A549 (cell line): ENCODE measurements at regions not wholly inside any gene's neighbourhood (a gene's known extent, or its start where the extent isn't known, plus 50 kb on each side); places are given as distances from the start of the nearest gene placed in this dataset.
A peak's percentile ranks its signal among the peaks of the same experiment; 100 is the strongest.

Experiments
- ATAC-seq, 2 experiments: fragments of 200-7000 bp in 1 of 2; fragments of >200 bp in 1 of 2; cut with Nextera tagmentation in 1 of 2; cut with Tn5 transposase in 1 of 2; 3 replicates each; pipeline versions ENCODE4 v1.8.0 to v1.9.1; 2018 to 2020; ENCODE audit warnings: mild to moderate bottlenecking in 1 of 2, moderate library complexity in 1 of 2
- CTCF ChIA-PET: fragments of 300-600 bp; sonication (Branson Sonifier 250); formaldehyde crosslinking; extraction: SDS; loops from one replicate; lab custom pipeline; 2021; ENCODE audit warnings: antibody characterized with exemption, inconsistent platforms; lab: Yijun Ruan, JAX
- POLR2A ChIA-PET: fragments of 350-600 bp; formaldehyde crosslinking; extraction: SDS; loops from one replicate; lab custom pipeline; 2021; ENCODE audit warnings: antibody characterized with exemption, inconsistent platforms; lab: Yijun Ruan, JAX
- DNase-seq, 2 experiments: peaks; one replicate each; pipeline versions ENCODE4 v3.0.0 to v3.0.0-alpha.2; 2011 to 2016; ENCODE audit warnings: low read depth in 1 of 2, low spot score in 1 of 2
- FAIRE-seq: peaks from 2 replicates; lab custom pipeline; 2011; peaks lifted over from hg19 to GRCh38; lab: Jason Lieb, UNC
- H3K27ac ChIP-seq, 2 experiments: fragments of >200 bp; sonication (Bioruptor Twin); formaldehyde crosslinking; 3 replicates each; pipeline ENCODE4 v1.5.1; 2016 to 2017
- H3K4me1 ChIP-seq: fragments of >200 bp; sonication (Bioruptor Twin); formaldehyde crosslinking; 3 replicates; pipeline ENCODE4 v1.6.1; 2016
- H3K4me2 ChIP-seq: fragments of >200 bp; sonication (Bioruptor Twin); formaldehyde crosslinking; 3 replicates; pipeline ENCODE4 v1.6.1; 2016
- H3K4me3 ChIP-seq: fragments of >200 bp; sonication (Bioruptor Twin); formaldehyde crosslinking; 3 replicates; pipeline ENCODE4 v1.5.1; 2016
- H3K9me3 ChIP-seq: fragments of >200 bp; sonication (Bioruptor Twin); formaldehyde crosslinking; 3 replicates; pipeline ENCODE4 v1.6.1; 2016
- CEBPB ChIP-seq, 2 experiments: fragments of >200 bp in 1 of 2; sonication (Bioruptor Twin) in 1 of 2; formaldehyde crosslinking in 1 of 2; IDR thresholded peaks; 2 replicates each; pipeline ENCODE4 v1.6.1; 2012 to 2016
- CTCF ChIP-seq: fragments of >200 bp; sonication (Bioruptor Twin); formaldehyde crosslinking; IDR thresholded peaks from 3 replicates; pipeline ENCODE4 v1.5.1; 2016
- EP300 ChIP-seq, 2 experiments: fragments of >200 bp; sonication (Bioruptor Twin); formaldehyde crosslinking; IDR thresholded peaks; 2 replicates in 1 of 2; 3 replicates in 1 of 2; pipeline ENCODE4 v1.6.1; 2016 to 2017
- ESRRA ChIP-seq: fragments of 150-350 bp; IDR thresholded peaks from 2 replicates; pipeline ENCODE4 v1.6.1; 2014; ENCODE audit warnings: mild to moderate bottlenecking, low read length, borderline replicate concordance
- FOSB ChIP-seq: fragments of 250-450 bp; sonication (Bioruptor Pico); IDR thresholded peaks from 2 replicates; pipeline ENCODE4 v1.5.0; 2020; ENCODE audit warnings: mild to moderate bottlenecking, moderate library complexity
- HDAC2 ChIP-seq: fragments of 200-600 bp; sonication (generic); IDR thresholded peaks from 2 replicates; pipeline ENCODE4 v1.6.1; 2016
- HEYL ChIP-seq: fragments of 250-450 bp; sonication (Bioruptor Pico); IDR thresholded peaks from 2 replicates; pipeline ENCODE4 v1.8.0; 2021; ENCODE audit warnings: mild to moderate bottlenecking, moderate library complexity
- HMGXB4 ChIP-seq: fragments of 250-450 bp; sonication (Bioruptor Pico); IDR thresholded peaks from 2 replicates; pipeline ENCODE4 v1.5.0; 2021; ENCODE audit warnings: mild to moderate bottlenecking, moderate library complexity, borderline replicate concordance
- HOXB5 ChIP-seq: fragments of 250-450 bp; sonication (Bioruptor Pico); IDR thresholded peaks from 2 replicates; pipeline ENCODE4 v1.5.0; 2020; ENCODE audit warnings: mild to moderate bottlenecking, moderate library complexity
- JUNB ChIP-seq: fragments of >200 bp; sonication (Bioruptor Twin); formaldehyde crosslinking; IDR thresholded peaks from 2 replicates; pipeline ENCODE4 v1.6.1; 2016
- KDM1A ChIP-seq: fragments of 200-600 bp; sonication (generic); IDR thresholded peaks from 2 replicates; pipeline ENCODE4 v1.6.1; 2016; ENCODE audit warnings: low read depth, mild to moderate bottlenecking
- KDM5A ChIP-seq: fragments of 200-600 bp; sonication (generic); IDR thresholded peaks from 2 replicates; pipeline ENCODE4 v1.6.1; 2016; ENCODE audit warnings: antibody characterized with exemption, mild to moderate bottlenecking
- MAFK ChIP-seq: fragments of 450-650 bp; IDR thresholded peaks from 2 replicates; pipeline ENCODE4 v1.6.1; 2014; ENCODE audit not compliant: partially characterized antibody
- MAX ChIP-seq: IDR thresholded peaks from 2 replicates; pipeline ENCODE4 v1.6.1; 2012
- NPAS2 ChIP-seq: fragments of 250-450 bp; sonication (Bioruptor Pico); IDR thresholded peaks from 2 replicates; pipeline ENCODE4 v1.8.0; 2022; ENCODE audit warnings: mild to moderate bottlenecking, moderate library complexity, borderline replicate concordance
- POLR2A ChIP-seq: IDR thresholded peaks from 2 replicates; pipeline ENCODE4 v1.6.1; 2012; ENCODE audit warnings: mild to moderate bottlenecking, low read length
- RAD21 ChIP-seq, 2 experiments: fragments of >200 bp in 1 of 2; sonication (Bioruptor Twin) in 1 of 2; formaldehyde crosslinking in 1 of 2; IDR thresholded peaks in 1 of 2; conservative IDR thresholded peaks in 1 of 2; 2 replicates in 1 of 2; 3 replicates in 1 of 2; pipeline ENCODE4 v1.6.1; 2012 to 2018; ENCODE audit warnings: inconsistent platforms in 1 of 2
- RARB ChIP-seq: fragments of 250-450 bp; sonication (Bioruptor Pico); IDR thresholded peaks from 2 replicates; pipeline ENCODE4 v1.8.0; 2021; ENCODE audit warnings: mild to moderate bottlenecking, moderate library complexity
- SMC3 ChIP-seq: fragments of >200 bp; sonication (Bioruptor Twin); formaldehyde crosslinking; IDR thresholded peaks from 3 replicates; pipeline ENCODE4 v1.6.1; 2018; ENCODE audit warnings: inconsistent platforms
- SREBF2 ChIP-seq: fragments of 450-650 bp; IDR thresholded peaks from 2 replicates; pipeline ENCODE4 v1.6.1; 2014; ENCODE audit warnings: mild to moderate bottlenecking, moderate library complexity
- TP53 ChIP-seq: fragments of 250-450 bp; sonication (Bioruptor Pico); IDR thresholded peaks from 2 replicates; pipeline ENCODE4 v1.5.0; 2021; ENCODE audit warnings: mild to moderate bottlenecking, moderate library complexity
- USF2 ChIP-seq: fragments of 450-650 bp; IDR thresholded peaks from 2 replicates; pipeline ENCODE4 v1.6.1; 2014; ENCODE audit warnings: antibody characterized with exemption
- ZC3H11A ChIP-seq: fragments of 450-650 bp; IDR thresholded peaks from 2 replicates; pipeline ENCODE4 v1.6.1; 2014; ENCODE audit warnings: antibody characterized with exemption, mild to moderate bottlenecking
- ZFP36 ChIP-seq: fragments of 450-650 bp; IDR thresholded peaks from 2 replicates; pipeline ENCODE4 v1.6.1; 2014; ENCODE audit warnings: borderline replicate concordance; ENCODE audit not compliant: partially characterized antibody
- ZSCAN20 ChIP-seq: fragments of 250-450 bp; sonication (Bioruptor Pico); IDR thresholded peaks from 2 replicates; pipeline ENCODE4 v1.8.0; 2022; ENCODE audit warnings: mild to moderate bottlenecking, moderate library complexity
- WGBS: methylation state at CpG from one replicate; pipeline ENCODE4 v1.1.6; 2017; ENCODE audit errors: missing lambda C conversion rate; 5-methylcytosine and 5-hydroxymethylcytosine counted together

GRCh38 chr17:17411692-17412091, 65.1 kb upstream of the MED9 start:
- POLR2A ChIA-PET = no interaction called here
- TF ChIP-seq FOSB (CRISPR knock-in tag) (no peak), RARB (CRISPR knock-in tag) (no peak), USF2 (no peak), ZSCAN20 (CRISPR knock-in tag) (no peak), KDM5A (no peak), JUNB (no peak), ZC3H11A (no peak), CTCF (no peak), SREBF2 (no peak), POLR2A (no peak), MAFK (no peak), KDM1A (no peak), RAD21 (conservative IDR thresholded peaks at IDR 0.05 in 1 of 2, IDR thresholded peaks at IDR 0.05 in 1 of 2) (no peak), HEYL (CRISPR knock-in tag) (no peak)
- Histone ChIP-seq H3K4me2 (no peak overlapping the region), H3K9me3 (no peaks in the 10 kb centered on the region), H3K4me1 (peaks cover 16% of the 10 kb centered on the region), H3K27ac (peak overlapping the region in 1 of 2 experiments; percentile 27; a peak in 2 of 6 replicates), H3K4me3 (no peak overlapping the region)
- CTCF ChIA-PET = interaction anchor here (0.6 to 1.9 kb wide), 4 partner anchors 10 to 259 kb away, joined by 3 to 5 read pairs (median 4); no protein-coding TSS in a partner anchor
- DNase-seq = no peak
- no peak for FAIRE-seq
- no peak for ATAC-seq

GRCh38 chr17:17412326-17412725, 64.5 kb upstream of the MED9 start:
- no peak for TF ChIP-seq SREBF2
- TF ChIP-seq ZFP36 = no peak
- TF ChIP-seq MAX = no peak
- TF ChIP-seq TP53 (CRISPR knock-in tag) = no peak
- H3K4me2 ChIP-seq = no peak overlapping the region
- H3K4me3 ChIP-seq = no peak overlapping the region
- POLR2A ChIA-PET = interaction anchor here (0.7 kb wide), 1 partner anchor 11 kb away, joined by 5 read pairs; no protein-coding TSS in a partner anchor
- no peaks in the 10 kb centered on the region for H3K9me3 ChIP-seq
- ATAC-seq (peak in 1 of 2 experiments; percentile 32; a peak in 2 of 6 replicates), DNase-seq (peak in 1 of 2 experiments; percentile 52), FAIRE-seq (no peak)
- WGBS = 47% methylated on average over 4 of the region's 4 CpGs
- peak overlapping the region in 1 of 2 experiments; percentile 27; a peak in 4 of 6 replicates for H3K27ac ChIP-seq
- CTCF ChIA-PET = interaction anchor here (1.5 to 1.9 kb wide), 3 partner anchors 9 to 84 kb away, joined by 3 to 5 read pairs (median 4); no protein-coding TSS in a partner anchor
- peaks cover 20% of the 10 kb centered on the region for H3K4me1 ChIP-seq

GRCh38 chr17:17413215-17413792, 63.5 kb upstream of the MED9 start:
- POLR2A ChIA-PET = no interaction called here
- H3K4me1 ChIP-seq = peaks cover 19% of the 10 kb centered on the region
- no peak for FAIRE-seq

GRCh38 chr17:17413821-17414220, 63.0 kb upstream of the MED9 start:
- ChIA-PET POLR2A (no interaction called here), CTCF (interaction anchor here (1.1 to 1.9 kb wide), 5 partner anchors 7 to 229 kb away, joined by 3 to 6 read pairs (median 5); partner anchors contain the start of gene RASD1)
- ATAC-seq (no peak), DNase-seq (no peak), FAIRE-seq (no peak)
- 67% methylated on average over 7 of the region's 7 CpGs for WGBS
- Histone ChIP-seq H3K4me2 (no peak overlapping the region), H3K4me1 (peaks cover 14% of the 10 kb centered on the region), H3K9me3 (no peaks in the 10 kb centered on the region), H3K4me3 (no peak overlapping the region), H3K27ac (no peak overlapping the region)
- TF ChIP-seq FOSB (CRISPR knock-in tag) (no peak), ESRRA (no peak), POLR2A (no peak), SMC3 (no peak), CEBPB (IDR thresholded peaks at IDR 0.05) (no peak), HDAC2 (no peak), USF2 (no peak), EP300 (IDR thresholded peaks at IDR 0.05) (no peak), HOXB5 (CRISPR knock-in tag) (no peak), HEYL (CRISPR knock-in tag) (no peak), RARB (CRISPR knock-in tag) (no peak), HMGXB4 (CRISPR knock-in tag) (no peak)

More at GRCh38 chr17:17413215-17413792, 63.5 kb upstream of the MED9 start:
- Histone ChIP-seq H3K9me3 (no peaks in the 10 kb centered on the region), H3K4me2 (no peak overlapping the region), H3K4me3 (no peak overlapping the region), H3K27ac (peak overlapping the region in 1 of 2 experiments; percentile 27; a peak in 1 of 6 replicates)
- CTCF ChIA-PET = interaction anchor here (1.1 to 1.9 kb wide), 7 partner anchors 8 to 229 kb away, joined by 3 to 6 read pairs (median 4); partner anchors contain the start of gene RASD1
- ATAC-seq (no peak), DNase-seq (no peak)
- TF ChIP-seq CEBPB (IDR thresholded peaks at IDR 0.05) (no peak), NPAS2 (no peak)
- 96% methylated on average over 6 of the region's 6 CpGs for WGBS
